ENCODE measurements at regions not wholly inside any gene's neighbourhood (a gene's known extent, or its start where the extent isn't known, plus 50 kb on each side); places are given as distances from the start of the nearest gene placed in this dataset.

GRCh38 chr9:126017758-126018157, 270.6 kb downstream of the PBX3 start:
- Histone ChIP-seq H3K4me2 (ENCODE audit: low read length) (no peak overlapping the region), H3K4me3 (ENCODE audit: low read length) (no peak overlapping the region), H3K36me3 (ENCODE audit: control insufficient read depth, low read length) (no peaks in the 10 kb centered on the region), H3K4me1 (ENCODE audit: control insufficient read depth, low read length) (no peaks in the 10 kb centered on the region), H3K79me2 (ENCODE audit: control insufficient read depth, low read length) (no peaks in the 10 kb centered on the region), H3F3A (ENCODE audit: control insufficient read depth, insufficient read depth) (no peaks in the 10 kb centered on the region), H3K9me3 (ENCODE audit: control insufficient read depth, insufficient read depth, low read length) (no peaks in the 10 kb centered on the region), H3K27me3 (ENCODE audit: control insufficient read depth, low read length) (no peaks in the 10 kb centered on the region), H3K27ac (ENCODE audit: low read depth, low read length) (no peak overlapping the region), H3K9me2 (replicated peaks; ENCODE audit: control insufficient read depth, low read length) (no peaks in the 10 kb centered on the region), H4K20me1 (ENCODE audit: control insufficient read depth, insufficient read depth, low read depth, low read length) (no peaks in the 10 kb centered on the region)
- TF ChIP-seq CTCF (IDR thresholded peaks at IDR 0.05; ENCODE audit: low read depth, low read length, poor library complexity, severe bottlenecking) (no peak), EZH2phosphoT487 (IDR thresholded peaks at IDR 0.05; ENCODE audit: borderline replicate concordance, low read length) (no peak)

GRCh38 chr9:126020836-126021235, 273.7 kb downstream of the PBX3 start:
- TF ChIP-seq CTCF (IDR thresholded peaks at IDR 0.05; ENCODE audit: low read depth, low read length, poor library complexity, severe bottlenecking) (no peak), EZH2phosphoT487 (IDR thresholded peaks at IDR 0.05; ENCODE audit: borderline replicate concordance, low read length) (no peak)
- no peaks in the 10 kb centered on the region for H4K20me1 ChIP-seq (ENCODE audit: control insufficient read depth, insufficient read depth, low read depth, low read length)
- no peak overlapping the region for H3K27ac ChIP-seq (ENCODE audit: low read depth, low read length)

GRCh38 chr9:126023962-126024361, 276.8 kb downstream of the PBX3 start:
- no peaks in the 10 kb centered on the region for H3K79me2 ChIP-seq (ENCODE audit: control insufficient read depth, low read length)
- H3K4me3 ChIP-seq (ENCODE audit: low read length) = no peak overlapping the region
- H3K4me1 ChIP-seq (ENCODE audit: control insufficient read depth, low read length) = no peaks in the 10 kb centered on the region
- no peaks in the 10 kb centered on the region for H3K27me3 ChIP-seq (ENCODE audit: control insufficient read depth, low read length)
- no peak for TF ChIP-seq EZH2phosphoT487 (IDR thresholded peaks at IDR 0.05; ENCODE audit: borderline replicate concordance, low read length)
- no peak for TF ChIP-seq CTCF (IDR thresholded peaks at IDR 0.05; ENCODE audit: low read depth, low read length, poor library complexity, severe bottlenecking)
- peaks cover 5% of the 10 kb centered on the region; the same call in 1 of the 2 replicates for H3K9me3 ChIP-seq (ENCODE audit: control insufficient read depth, insufficient read depth, low read length)
- H3K9me2 ChIP-seq (replicated peaks; ENCODE audit: control insufficient read depth, low read length) = no peaks in the 10 kb centered on the region
- H3F3A ChIP-seq (ENCODE audit: control insufficient read depth, insufficient read depth) = no peaks in the 10 kb centered on the region
- H3K36me3 ChIP-seq (ENCODE audit: control insufficient read depth, low read length) = no peaks in the 10 kb centered on the region
- H3K27ac ChIP-seq (ENCODE audit: low read depth, low read length) = no peak overlapping the region
- H3K4me2 ChIP-seq (ENCODE audit: low read length) = no peak overlapping the region
- H4K20me1 ChIP-seq (ENCODE audit: control insufficient read depth, insufficient read depth, low read depth, low read length) = no peaks in the 10 kb centered on the region

More at GRCh38 chr9:126020836-126021235, 273.7 kb downstream of the PBX3 start:
- Histone ChIP-seq H3K79me2 (ENCODE audit: control insufficient read depth, low read length) (no peaks in the 10 kb centered on the region), H3K4me1 (ENCODE audit: control insufficient read depth, low read length) (no peaks in the 10 kb centered on the region), H3K9me3 (ENCODE audit: control insufficient read depth, insufficient read depth, low read length) (peaks cover 5% of the 10 kb centered on the region; the same call in 1 of the 2 replicates), H3K27me3 (ENCODE audit: control insufficient read depth, low read length) (no peaks in the 10 kb centered on the region), H3K36me3 (ENCODE audit: control insufficient read depth, low read length) (no peaks in the 10 kb centered on the region), H3F3A (ENCODE audit: control insufficient read depth, insufficient read depth) (no peaks in the 10 kb centered on the region), H3K4me2 (ENCODE audit: low read length) (no peak overlapping the region), H3K4me3 (ENCODE audit: low read length) (no peak overlapping the region), H3K9me2 (replicated peaks; ENCODE audit: control insufficient read depth, low read length) (no peaks in the 10 kb centered on the region)

Measured in DOHH2 (cell line).